HepG2 (cell line): ENCODE measurements at regions not wholly inside any gene's neighbourhood (a gene's known extent, or its start where the extent isn't known, plus 50 kb on each side); places are given as distances from the start of the nearest gene placed in this dataset.
A peak's percentile ranks its signal among the peaks of the same experiment; 100 is the strongest.

Experiments used
- ARID4A ChIP-seq: sonication (generic); formaldehyde crosslinking; IDR thresholded peaks from 2 replicates; pipeline ENCODE4 v1.5.0; 2020; ENCODE audit warnings: mild to moderate bottlenecking, missing genetic modification reagents, borderline replicate concordance
- ELF4 ChIP-seq: sonication (generic); formaldehyde crosslinking; IDR thresholded peaks from 2 replicates; pipeline ENCODE4 v1.5.0; 2020; ENCODE audit warnings: missing genetic modification reagents, mild to moderate bottlenecking, moderate library complexity, borderline replicate concordance
- FOSL2 ChIP-seq: sonication (generic); formaldehyde crosslinking; IDR thresholded peaks from 2 replicates; pipeline ENCODE4 v1.4.0; 2020; ENCODE audit warnings: missing genetic modification reagents
- HNF4A ChIP-seq: sonication (generic); formaldehyde crosslinking; IDR thresholded peaks from 2 replicates; pipeline ENCODE4 v1.4.0; 2020; ENCODE audit warnings: missing genetic modification reagents
- IRX3 ChIP-seq: sonication (generic); formaldehyde crosslinking; IDR thresholded peaks from 2 replicates; pipeline ENCODE4 v1.8.1; 2023; ENCODE audit warnings: mild to moderate bottlenecking, low read depth, missing genetic modification reagents, borderline replicate concordance
- KAT8 ChIP-seq: IDR thresholded peaks from 2 replicates; pipeline ENCODE4 v1.6.1; 2016; ENCODE audit warnings: missing genetic modification reagents, missing compliant biosample characterization
- KMT2B ChIP-seq: IDR thresholded peaks from 2 replicates; pipeline ENCODE4 v1.6.1; 2016; ENCODE audit warnings: missing genetic modification reagents, missing compliant biosample characterization
- TAF15 ChIP-seq: fragments of 200-400 bp; formaldehyde crosslinking; IDR thresholded peaks from one replicate; pipeline ENCODE4 v1.6.1; 2018; ENCODE audit warnings: mild to moderate bottlenecking, low read depth, low read length; ENCODE audit not compliant: poor library complexity, severe bottlenecking
- TP53 ChIP-seq: sonication (generic); formaldehyde crosslinking; conservative IDR thresholded peaks from 2 replicates; pipeline ENCODE4 v1.4.0; 2020; ENCODE audit warnings: missing genetic modification reagents
- ZFP36L1 ChIP-seq: sonication (generic); formaldehyde crosslinking; IDR thresholded peaks from 2 replicates; pipeline ENCODE4 v1.8.0; 2022; ENCODE audit warnings: mild to moderate bottlenecking, missing genetic modification reagents, moderate library complexity
- ZNF260 ChIP-seq: sonication (generic); formaldehyde crosslinking; IDR thresholded peaks from 2 replicates; pipeline ENCODE4 v1.4.0; 2020; ENCODE audit warnings: missing genetic modification reagents, low read depth, mild to moderate bottlenecking, borderline replicate concordance
- ZNF432 ChIP-seq: sonication (generic); formaldehyde crosslinking; IDR thresholded peaks from 2 replicates; pipeline ENCODE4 v1.5.0; 2020; ENCODE audit warnings: missing genetic modification reagents, mild to moderate bottlenecking, borderline replicate concordance
- ZNF546 ChIP-seq: sonication (generic); formaldehyde crosslinking; conservative IDR thresholded peaks from 2 replicates; pipeline ENCODE4 v1.8.1; 2023; ENCODE audit warnings: mild to moderate bottlenecking, missing genetic modification reagents
- ZNF572 ChIP-seq: sonication (generic); formaldehyde crosslinking; IDR thresholded peaks from 2 replicates; pipeline ENCODE4 v1.5.1; 2020; ENCODE audit warnings: mild to moderate bottlenecking, missing genetic modification reagents
- ZSCAN31 ChIP-seq: sonication (generic); formaldehyde crosslinking; IDR thresholded peaks from 2 replicates; pipeline ENCODE4 v1.5.0; 2020; ENCODE audit warnings: low read depth, mild to moderate bottlenecking, missing genetic modification reagents
- ZZZ3 ChIP-seq: sonication (generic); formaldehyde crosslinking; IDR thresholded peaks from 2 replicates; pipeline ENCODE4 v1.4.0; 2020; ENCODE audit warnings: missing genetic modification reagents, mild to moderate bottlenecking, borderline replicate concordance
- TF ChIP-seq, protein P1 (sequence below): sonication (generic); formaldehyde crosslinking; IDR thresholded peaks from 2 replicates; pipeline ENCODE4 v1.4.0; 2020; ENCODE audit warnings: mild to moderate bottlenecking, missing genetic modification reagents
- TF ChIP-seq, protein P2 (sequence below): sonication (generic); formaldehyde crosslinking; IDR thresholded peaks from 2 replicates; pipeline ENCODE4 v1.8.0; 2022; ENCODE audit warnings: low read depth, missing genetic modification reagents
- TF ChIP-seq, protein P3 (sequence below): sonication (generic); formaldehyde crosslinking; IDR thresholded peaks from 2 replicates; pipeline ENCODE4 v1.4.0; 2020; ENCODE audit warnings: mild to moderate bottlenecking, missing genetic modification reagents

DNA sequence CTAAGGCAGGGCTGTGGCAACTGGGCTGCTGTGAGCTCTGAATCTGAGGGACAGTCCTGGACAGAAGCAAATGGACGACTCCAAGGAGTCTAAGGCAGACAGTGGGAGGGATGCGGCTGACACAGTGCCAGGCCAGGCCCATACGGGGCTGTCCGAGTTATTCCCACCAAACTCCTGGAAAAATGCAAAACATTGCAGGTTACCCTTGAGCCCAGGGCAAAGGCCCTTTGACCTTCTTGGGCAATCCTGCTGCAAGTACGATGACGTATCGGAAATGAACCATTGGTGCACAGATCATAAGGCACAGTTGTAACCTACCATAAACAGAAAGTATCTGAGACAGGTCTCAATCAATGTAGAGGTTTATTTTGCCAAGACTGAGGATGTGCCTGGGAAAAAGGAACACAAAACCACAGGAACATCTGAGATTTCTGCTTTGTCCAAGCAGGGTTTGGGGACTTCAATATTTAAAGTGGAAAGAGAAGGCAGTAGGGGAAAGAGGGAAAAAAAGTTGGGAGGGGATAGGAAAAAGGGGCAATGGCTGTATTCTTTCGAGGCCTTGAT lies 118.9 kb downstream of the DACT2 start (continued):
- TF ChIP-seq KAT8 (CRISPR knock-in tag) (peak; percentile 59; the same call in 1 of the 2 replicates), TAF15 (no peak), KMT2B (CRISPR knock-in tag) (peak; percentile 53; the same call in 1 of the 2 replicates), ZFP36L1 (CRISPR knock-in tag) (peak; percentile 59; the same call in 1 of the 2 replicates), FOSL2 (CRISPR knock-in tag) (peak; percentile 90), ZSCAN31 (CRISPR knock-in tag) (0 out of 2 replicates have a peak, but pooled peaks have one; percentile 31), HNF4A (peak; percentile 99), ARID4A (CRISPR knock-in tag) (peak; percentile 60; the same call in 1 of the 2 replicates), ZNF572 (CRISPR knock-in tag) (no peak), ZNF432 (CRISPR knock-in tag) (no peak), IRX3 (CRISPR knock-in tag) (no peak), TP53 (no peak), ZNF546 (CRISPR knock-in tag) (no peak), ELF4 (CRISPR knock-in tag) (no peak), ZZZ3 (CRISPR knock-in tag) (no peak), ZNF260 (CRISPR knock-in tag) (no peak)
- TF ChIP-seq, protein P1, sequence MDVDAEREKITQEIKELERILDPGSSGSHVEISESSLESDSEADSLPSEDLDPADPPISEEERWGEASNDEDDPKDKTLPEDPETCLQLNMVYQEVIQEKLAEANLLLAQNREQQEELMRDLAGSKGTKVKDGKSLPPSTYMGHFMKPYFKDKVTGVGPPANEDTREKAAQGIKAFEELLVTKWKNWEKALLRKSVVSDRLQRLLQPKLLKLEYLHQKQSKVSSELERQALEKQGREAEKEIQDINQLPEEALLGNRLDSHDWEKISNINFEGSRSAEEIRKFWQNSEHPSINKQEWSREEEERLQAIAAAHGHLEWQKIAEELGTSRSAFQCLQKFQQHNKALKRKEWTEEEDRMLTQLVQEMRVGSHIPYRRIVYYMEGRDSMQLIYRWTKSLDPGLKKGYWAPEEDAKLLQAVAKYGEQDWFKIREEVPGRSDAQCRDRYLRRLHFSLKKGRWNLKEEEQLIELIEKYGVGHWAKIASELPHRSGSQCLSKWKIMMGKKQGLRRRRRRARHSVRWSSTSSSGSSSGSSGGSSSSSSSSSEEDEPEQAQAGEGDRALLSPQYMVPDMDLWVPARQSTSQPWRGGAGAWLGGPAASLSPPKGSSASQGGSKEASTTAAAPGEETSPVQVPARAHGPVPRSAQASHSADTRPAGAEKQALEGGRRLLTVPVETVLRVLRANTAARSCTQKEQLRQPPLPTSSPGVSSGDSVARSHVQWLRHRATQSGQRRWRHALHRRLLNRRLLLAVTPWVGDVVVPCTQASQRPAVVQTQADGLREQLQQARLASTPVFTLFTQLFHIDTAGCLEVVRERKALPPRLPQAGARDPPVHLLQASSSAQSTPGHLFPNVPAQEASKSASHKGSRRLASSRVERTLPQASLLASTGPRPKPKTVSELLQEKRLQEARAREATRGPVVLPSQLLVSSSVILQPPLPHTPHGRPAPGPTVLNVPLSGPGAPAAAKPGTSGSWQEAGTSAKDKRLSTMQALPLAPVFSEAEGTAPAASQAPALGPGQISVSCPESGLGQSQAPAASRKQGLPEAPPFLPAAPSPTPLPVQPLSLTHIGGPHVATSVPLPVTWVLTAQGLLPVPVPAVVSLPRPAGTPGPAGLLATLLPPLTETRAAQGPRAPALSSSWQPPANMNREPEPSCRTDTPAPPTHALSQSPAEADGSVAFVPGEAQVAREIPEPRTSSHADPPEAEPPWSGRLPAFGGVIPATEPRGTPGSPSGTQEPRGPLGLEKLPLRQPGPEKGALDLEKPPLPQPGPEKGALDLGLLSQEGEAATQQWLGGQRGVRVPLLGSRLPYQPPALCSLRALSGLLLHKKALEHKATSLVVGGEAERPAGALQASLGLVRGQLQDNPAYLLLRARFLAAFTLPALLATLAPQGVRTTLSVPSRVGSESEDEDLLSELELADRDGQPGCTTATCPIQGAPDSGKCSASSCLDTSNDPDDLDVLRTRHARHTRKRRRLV (CRISPR knock-in tag), result peak; percentile 60; the same call in 1 of the 2 replicates
- TF ChIP-seq, protein P2, sequence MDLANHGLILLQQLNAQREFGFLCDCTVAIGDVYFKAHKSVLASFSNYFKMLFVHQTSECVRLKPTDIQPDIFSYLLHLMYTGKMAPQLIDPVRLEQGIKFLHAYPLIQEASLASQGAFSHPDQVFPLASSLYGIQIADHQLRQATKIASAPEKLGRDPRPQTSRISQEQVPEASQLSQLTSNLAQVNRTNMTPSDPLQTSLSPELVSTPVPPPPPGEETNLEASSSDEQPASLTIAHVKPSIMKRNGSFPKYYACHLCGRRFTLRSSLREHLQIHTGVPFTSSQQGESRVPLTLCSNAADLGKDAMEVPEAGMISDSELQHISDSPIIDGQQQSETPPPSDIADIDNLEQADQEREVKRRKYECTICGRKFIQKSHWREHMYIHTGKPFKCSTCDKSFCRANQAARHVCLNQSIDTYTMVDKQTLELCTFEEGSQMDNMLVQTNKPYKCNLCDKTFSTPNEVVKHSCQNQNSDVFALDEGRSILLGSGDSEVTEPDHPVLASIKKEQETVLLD (CRISPR knock-in tag), result no peak
- TF ChIP-seq, protein P3, sequence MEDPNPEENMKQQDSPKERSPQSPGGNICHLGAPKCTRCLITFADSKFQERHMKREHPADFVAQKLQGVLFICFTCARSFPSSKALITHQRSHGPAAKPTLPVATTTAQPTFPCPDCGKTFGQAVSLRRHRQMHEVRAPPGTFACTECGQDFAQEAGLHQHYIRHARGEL, result no peak
